ENCODE measurements at regions not wholly inside any gene's neighbourhood (a gene's known extent, or its start where the extent isn't known, plus 50 kb on each side); places are given as distances from the start of the nearest gene placed in this dataset.

DNA sequence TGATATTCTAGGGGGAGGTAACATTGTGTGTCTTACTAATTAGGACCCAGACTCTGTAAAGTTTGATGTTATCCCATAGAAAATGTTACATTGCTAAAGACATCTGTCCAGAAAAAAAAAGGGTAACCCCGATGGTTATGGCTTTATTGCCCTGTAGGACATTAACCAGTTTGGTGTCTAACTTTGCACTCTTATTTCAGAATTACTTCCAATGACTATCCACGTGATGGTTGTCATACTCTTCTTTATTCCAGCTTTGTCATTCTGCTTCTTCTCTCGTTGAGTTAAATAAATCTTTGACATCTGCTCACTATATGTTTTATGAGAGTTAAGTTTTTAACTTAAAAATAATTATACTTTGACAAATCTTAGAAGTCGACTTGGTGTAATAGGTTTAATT lies 180.4 kb upstream of the ANKRD55 start:
- no peak overlapping the region for H3K4me3 ChIP-seq (ENCODE audit: insufficient read length, low read depth)
- peaks cover 3% of the 10 kb centered on the region for H3K4me1 ChIP-seq (ENCODE audit: insufficient read depth, insufficient read length)
- H3K9me3 ChIP-seq (ENCODE audit: insufficient read depth, low read length) = 0 out of 2 replicates have a peak, but pooled peaks cover under 1% of the 10 kb centered on the region
- TF ChIP-seq YY1 (IDR thresholded peaks at IDR 0.05; ENCODE audit: insufficient read depth, insufficient read length) = no peak
- no peak for TF ChIP-seq ZNF274 (IDR thresholded peaks at IDR 0.05; ENCODE audit: low read depth, low read length)
- TF ChIP-seq SUZ12 (IDR thresholded peaks at IDR 0.05; ENCODE audit: extremely low read depth, insufficient read depth, insufficient read length) = no peak
- no peak for DNase-seq (ENCODE audit: low read depth, low spot score)
- H3K9ac ChIP-seq (ENCODE audit: insufficient read length, low read depth) = no peak overlapping the region
- H3K27me3 ChIP-seq (ENCODE audit: insufficient read depth, insufficient read length) = no peaks in the 10 kb centered on the region
- no peaks in the 10 kb centered on the region for H3K36me3 ChIP-seq (ENCODE audit: insufficient read depth, insufficient read length, low read length)

GRCh38 chr5:56412601-56413379 lies 179.7 kb upstream of the ANKRD55 start:
- H3K9me3 ChIP-seq (ENCODE audit: insufficient read depth, low read length) = no peaks in the 10 kb centered on the region
- no peaks in the 10 kb centered on the region for H3K27me3 ChIP-seq (ENCODE audit: insufficient read depth, insufficient read length)
- H3K4me1 ChIP-seq (ENCODE audit: insufficient read depth, insufficient read length) = peaks cover 3% of the 10 kb centered on the region
- H3K36me3 ChIP-seq (ENCODE audit: insufficient read depth, insufficient read length, low read length) = no peaks in the 10 kb centered on the region
- no peak overlapping the region for H3K9ac ChIP-seq (ENCODE audit: insufficient read length, low read depth)
- no peak overlapping the region for H3K4me3 ChIP-seq (ENCODE audit: insufficient read length, low read depth)
- TF ChIP-seq SUZ12 (IDR thresholded peaks at IDR 0.05; ENCODE audit: extremely low read depth, insufficient read depth, insufficient read length) (no peak), YY1 (IDR thresholded peaks at IDR 0.05; ENCODE audit: insufficient read depth, insufficient read length) (no peak), ZNF274 (IDR thresholded peaks at IDR 0.05; ENCODE audit: low read depth, low read length) (no peak)
- no peak for DNase-seq (ENCODE audit: low read depth, low spot score)

DNA sequence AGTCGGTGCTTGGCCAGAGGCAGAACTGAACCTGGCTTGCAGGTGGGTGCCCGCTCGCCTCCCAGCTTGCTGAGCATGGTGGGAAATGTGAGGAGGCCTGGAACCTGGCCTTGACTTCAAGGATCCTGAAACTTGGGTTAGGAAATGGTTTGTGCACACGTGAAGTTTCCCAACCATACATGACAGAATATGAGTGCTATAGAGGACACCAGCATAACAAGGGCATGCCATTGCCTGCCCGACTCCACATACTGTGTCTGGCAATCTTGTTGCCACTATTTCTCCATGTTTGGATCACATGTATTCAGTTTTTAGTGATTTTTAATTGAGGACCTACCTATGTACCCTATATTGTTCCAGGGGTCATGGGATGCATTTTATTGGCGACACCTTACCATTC lies 177.6 kb upstream of the ANKRD55 start:
- no peaks in the 10 kb centered on the region for H3K36me3 ChIP-seq (ENCODE audit: insufficient read depth, insufficient read length, low read length)
- DNase-seq (ENCODE audit: low read depth, low spot score) = no peak
- H3K27me3 ChIP-seq (ENCODE audit: insufficient read depth, insufficient read length) = no peaks in the 10 kb centered on the region
- H3K4me3 ChIP-seq (ENCODE audit: insufficient read length, low read depth) = no peak overlapping the region
- H3K9me3 ChIP-seq (ENCODE audit: insufficient read depth, low read length) = no peaks in the 10 kb centered on the region; the same call in 1 of the 2 replicates
- TF ChIP-seq YY1 (IDR thresholded peaks at IDR 0.05; ENCODE audit: insufficient read depth, insufficient read length) = no peak
- no peak for TF ChIP-seq SUZ12 (IDR thresholded peaks at IDR 0.05; ENCODE audit: extremely low read depth, insufficient read depth, insufficient read length)
- H3K9ac ChIP-seq (ENCODE audit: insufficient read length, low read depth) = no peak overlapping the region
- peaks cover 3% of the 10 kb centered on the region for H3K4me1 ChIP-seq (ENCODE audit: insufficient read depth, insufficient read length)

DNA sequence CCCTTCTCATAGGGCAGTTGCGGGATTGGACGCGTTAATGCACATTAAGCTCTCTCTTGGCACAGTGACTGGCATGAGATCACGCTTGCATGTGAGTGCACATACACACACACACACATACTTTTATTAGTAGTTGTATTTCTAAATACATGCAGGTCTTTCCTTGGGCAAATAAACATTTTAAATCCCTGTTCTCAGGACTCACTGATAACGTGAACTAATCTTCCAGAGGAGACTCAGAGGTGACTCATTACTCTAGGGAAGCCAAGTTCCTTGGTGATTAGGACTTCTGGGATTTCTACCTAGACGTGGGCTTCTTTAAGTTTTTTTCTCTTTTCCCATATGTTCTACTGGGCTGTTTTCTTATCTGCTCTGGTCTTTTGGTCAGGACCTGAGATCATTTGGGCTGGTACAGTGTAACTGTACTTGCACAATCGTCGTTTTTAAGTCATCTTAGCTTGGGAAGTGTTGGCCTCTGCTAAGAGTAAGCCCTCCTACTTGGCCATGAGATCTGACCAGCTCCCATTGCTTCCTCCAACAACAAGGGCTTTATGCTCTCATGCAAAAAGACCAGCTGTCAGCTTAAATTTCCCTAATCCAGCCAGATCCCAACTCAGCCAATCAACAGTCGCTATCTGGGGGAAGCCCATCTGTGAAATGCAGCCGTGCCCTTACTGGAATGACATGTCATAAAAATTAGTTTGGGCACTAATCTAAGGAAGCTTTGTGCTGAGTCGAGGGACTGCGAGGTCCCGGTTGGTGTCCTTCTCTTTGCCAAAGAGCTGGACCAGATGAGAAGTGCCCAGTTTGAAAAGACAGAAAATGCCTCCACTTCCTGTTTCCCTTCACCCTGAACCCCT lies 176.4 kb upstream of the ANKRD55 start:
- no peak overlapping the region for H3K9ac ChIP-seq (ENCODE audit: insufficient read length, low read depth)
- no peak overlapping the region for H3K4me3 ChIP-seq (ENCODE audit: insufficient read length, low read depth)
- no peaks in the 10 kb centered on the region for H3K27me3 ChIP-seq (ENCODE audit: insufficient read depth, insufficient read length)
- no peaks in the 10 kb centered on the region; the same call in 1 of the 2 replicates for H3K9me3 ChIP-seq (ENCODE audit: insufficient read depth, low read length)
- no peaks in the 10 kb centered on the region for H3K4me1 ChIP-seq (ENCODE audit: insufficient read depth, insufficient read length)
- TF ChIP-seq ZNF274 (IDR thresholded peaks at IDR 0.05; ENCODE audit: low read depth, low read length) = no peak
- TF ChIP-seq YY1 (IDR thresholded peaks at IDR 0.05; ENCODE audit: insufficient read depth, insufficient read length) = no peak
- no peak for TF ChIP-seq SUZ12 (IDR thresholded peaks at IDR 0.05; ENCODE audit: extremely low read depth, insufficient read depth, insufficient read length)
- H3K36me3 ChIP-seq (ENCODE audit: insufficient read depth, insufficient read length, low read length) = no peaks in the 10 kb centered on the region
- DNase-seq (ENCODE audit: low read depth, low spot score) = no peak

GRCh38 chr5:56406838-56407237 lies 173.7 kb upstream of the ANKRD55 start:
- Histone ChIP-seq H3K36me3 (ENCODE audit: insufficient read depth, insufficient read length, low read length) (no peaks in the 10 kb centered on the region), H3K9me3 (ENCODE audit: insufficient read depth, low read length) (no peaks in the 10 kb centered on the region; the same call in 1 of the 2 replicates), H3K4me3 (ENCODE audit: insufficient read length, low read depth) (no peak overlapping the region), H3K27me3 (ENCODE audit: insufficient read depth, insufficient read length) (no peaks in the 10 kb centered on the region), H3K9ac (ENCODE audit: insufficient read length, low read depth) (no peak overlapping the region), H3K4me1 (ENCODE audit: insufficient read depth, insufficient read length) (no peaks in the 10 kb centered on the region)
- DNase-seq (ENCODE audit: low read depth, low spot score) = no peak
- TF ChIP-seq YY1 (IDR thresholded peaks at IDR 0.05; ENCODE audit: insufficient read depth, insufficient read length) (no peak), ZNF274 (IDR thresholded peaks at IDR 0.05; ENCODE audit: low read depth, low read length) (no peak), SUZ12 (IDR thresholded peaks at IDR 0.05; ENCODE audit: extremely low read depth, insufficient read depth, insufficient read length) (no peak)

DNA sequence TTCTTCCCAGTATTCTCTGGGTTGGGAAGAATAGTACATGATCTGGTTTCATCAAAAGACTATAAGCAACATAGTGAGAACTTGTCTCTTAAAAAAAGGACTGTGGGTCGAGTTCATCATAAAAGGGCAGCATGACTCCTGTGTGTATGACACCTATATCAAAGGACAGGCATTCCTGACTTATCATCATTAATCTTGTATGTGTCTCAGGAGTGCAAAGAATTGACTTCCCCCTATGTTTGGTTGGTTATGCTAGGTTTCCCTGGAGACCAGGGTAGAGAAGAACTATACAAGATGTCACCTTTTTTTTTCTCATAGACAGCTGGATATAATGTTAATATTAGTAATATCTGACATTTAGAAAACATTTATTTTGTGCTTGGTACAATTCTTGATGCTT lies 173.1 kb upstream of the ANKRD55 start:
- no peak overlapping the region for H3K4me3 ChIP-seq (ENCODE audit: insufficient read length, low read depth)
- H3K36me3 ChIP-seq (ENCODE audit: insufficient read depth, insufficient read length, low read length) = no peaks in the 10 kb centered on the region
- no peak overlapping the region for H3K9ac ChIP-seq (ENCODE audit: insufficient read length, low read depth)
- no peaks in the 10 kb centered on the region; the same call in 1 of the 2 replicates for H3K9me3 ChIP-seq (ENCODE audit: insufficient read depth, low read length)
- DNase-seq (ENCODE audit: low read depth, low spot score) = no peak
- no peaks in the 10 kb centered on the region for H3K27me3 ChIP-seq (ENCODE audit: insufficient read depth, insufficient read length)
- H3K4me1 ChIP-seq (ENCODE audit: insufficient read depth, insufficient read length) = no peaks in the 10 kb centered on the region
- no peak for TF ChIP-seq ZNF274 (IDR thresholded peaks at IDR 0.05; ENCODE audit: low read depth, low read length)
- no peak for TF ChIP-seq YY1 (IDR thresholded peaks at IDR 0.05; ENCODE audit: insufficient read depth, insufficient read length)
- no peak for TF ChIP-seq SUZ12 (IDR thresholded peaks at IDR 0.05; ENCODE audit: extremely low read depth, insufficient read depth, insufficient read length)

Measured in NT2/D1 (cell line).